ENCODE measurements at regions not wholly inside any gene's neighbourhood (a gene's known extent, or its start where the extent isn't known, plus 50 kb on each side); places are given as distances from the start of the nearest gene placed in this dataset.

DNA sequence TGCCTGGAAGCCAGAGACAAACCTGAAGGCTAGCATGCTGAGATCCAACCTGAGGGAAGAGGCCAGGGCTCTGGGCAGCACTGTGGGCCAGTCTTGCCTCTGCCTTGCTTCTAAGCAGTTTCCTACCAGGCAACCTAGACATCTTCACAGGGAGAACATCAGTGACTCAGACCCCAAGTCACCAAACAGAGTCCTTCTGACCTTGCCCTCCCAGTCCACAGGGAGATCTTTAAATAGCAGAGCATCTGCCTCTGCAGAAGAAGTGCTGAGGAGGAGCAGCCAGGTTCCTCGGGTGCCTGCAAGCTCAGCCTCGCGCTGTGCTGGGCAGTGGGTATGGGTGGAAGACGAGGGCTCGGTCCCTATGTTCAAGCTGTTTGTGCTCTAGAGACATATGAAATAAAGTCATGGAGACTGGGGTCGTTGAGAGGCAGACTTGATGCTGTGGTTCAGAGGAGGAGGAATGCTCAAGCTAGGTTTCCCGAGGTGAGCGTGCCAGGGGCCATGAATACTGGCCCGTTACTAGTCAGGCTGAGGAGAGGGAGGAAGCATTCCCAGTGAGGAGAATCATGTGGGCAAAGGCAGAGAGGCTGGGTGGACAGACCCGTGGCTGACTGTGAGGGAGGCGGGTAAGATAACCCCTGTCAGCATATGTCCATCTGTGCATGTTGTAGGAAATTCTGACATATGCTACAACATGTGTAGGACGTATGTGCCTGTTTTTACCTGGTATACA lies 66.5 kb downstream of the BOLA3 start:
- TF ChIP-seq, protein P1, sequence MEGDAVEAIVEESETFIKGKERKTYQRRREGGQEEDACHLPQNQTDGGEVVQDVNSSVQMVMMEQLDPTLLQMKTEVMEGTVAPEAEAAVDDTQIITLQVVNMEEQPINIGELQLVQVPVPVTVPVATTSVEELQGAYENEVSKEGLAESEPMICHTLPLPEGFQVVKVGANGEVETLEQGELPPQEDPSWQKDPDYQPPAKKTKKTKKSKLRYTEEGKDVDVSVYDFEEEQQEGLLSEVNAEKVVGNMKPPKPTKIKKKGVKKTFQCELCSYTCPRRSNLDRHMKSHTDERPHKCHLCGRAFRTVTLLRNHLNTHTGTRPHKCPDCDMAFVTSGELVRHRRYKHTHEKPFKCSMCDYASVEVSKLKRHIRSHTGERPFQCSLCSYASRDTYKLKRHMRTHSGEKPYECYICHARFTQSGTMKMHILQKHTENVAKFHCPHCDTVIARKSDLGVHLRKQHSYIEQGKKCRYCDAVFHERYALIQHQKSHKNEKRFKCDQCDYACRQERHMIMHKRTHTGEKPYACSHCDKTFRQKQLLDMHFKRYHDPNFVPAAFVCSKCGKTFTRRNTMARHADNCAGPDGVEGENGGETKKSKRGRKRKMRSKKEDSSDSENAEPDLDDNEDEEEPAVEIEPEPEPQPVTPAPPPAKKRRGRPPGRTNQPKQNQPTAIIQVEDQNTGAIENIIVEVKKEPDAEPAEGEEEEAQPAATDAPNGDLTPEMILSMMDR (conservative IDR thresholded peaks at IDR 0.05; ENCODE audit: low read depth, low read length): no peak
- H3K4me3 ChIP-seq (ENCODE audit: low read depth, low read length): no peak overlapping the region
- no peak for DNase-seq (ENCODE audit: low read depth)

DNA sequence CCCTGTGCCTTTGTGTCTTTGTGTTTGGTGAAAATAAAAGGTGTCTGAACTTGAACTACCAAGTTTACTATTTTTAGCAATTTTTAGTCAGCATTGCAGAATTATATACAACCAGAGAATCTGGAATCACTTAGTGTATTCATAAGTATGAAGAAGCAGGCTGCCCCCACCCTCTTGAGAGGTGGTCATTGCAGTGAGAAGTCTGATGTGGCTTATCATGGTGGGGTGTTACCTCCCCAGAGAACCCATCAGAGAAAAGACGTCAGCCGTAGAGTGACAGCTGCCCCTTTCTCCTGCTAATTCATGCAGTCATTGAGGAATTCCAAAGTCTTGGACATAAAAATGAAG lies 66.0 kb downstream of the BOLA3 start:
- DNase-seq (ENCODE audit: low read depth): no peak
- H3K4me3 ChIP-seq (ENCODE audit: low read depth, low read length): no peak overlapping the region
- TF ChIP-seq, protein P1 (conservative IDR thresholded peaks at IDR 0.05; ENCODE audit: low read depth, low read length): no peak

DNA sequence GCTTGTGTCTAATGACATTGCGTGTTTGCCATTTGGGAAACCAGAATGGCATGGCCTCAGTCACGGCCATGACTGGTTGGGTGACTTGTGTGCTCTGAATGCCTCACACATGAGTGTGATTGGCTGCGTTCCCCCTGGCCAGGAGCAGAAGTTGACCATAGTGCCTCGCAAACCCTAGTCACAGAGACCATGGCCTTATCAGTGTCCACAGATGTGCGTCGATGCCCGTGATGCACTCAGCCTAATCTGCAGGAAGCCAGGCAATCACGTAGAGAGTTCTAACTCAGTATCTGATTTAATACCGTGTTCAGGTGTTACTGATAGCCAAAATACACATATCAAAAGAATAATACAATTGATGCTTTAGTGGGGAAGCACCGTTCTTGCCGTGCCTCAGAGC lies 64.0 kb downstream of the BOLA3 start:
- TF ChIP-seq, protein P1 (conservative IDR thresholded peaks at IDR 0.05; ENCODE audit: low read depth, low read length): no peak
- no peak for DNase-seq (ENCODE audit: low read depth)

More for the DNA sequence above, 64.0 kb downstream of the BOLA3 start:
- H3K4me3 ChIP-seq (ENCODE audit: low read depth, low read length): no peak overlapping the region
